ENCODE measurements at regions not wholly inside any gene's neighbourhood (a gene's known extent, or its start where the extent isn't known, plus 50 kb on each side); places are given as distances from the start of the nearest gene placed in this dataset.
A peak's percentile ranks its signal among the peaks of the same experiment; 100 is the strongest.

DNA sequence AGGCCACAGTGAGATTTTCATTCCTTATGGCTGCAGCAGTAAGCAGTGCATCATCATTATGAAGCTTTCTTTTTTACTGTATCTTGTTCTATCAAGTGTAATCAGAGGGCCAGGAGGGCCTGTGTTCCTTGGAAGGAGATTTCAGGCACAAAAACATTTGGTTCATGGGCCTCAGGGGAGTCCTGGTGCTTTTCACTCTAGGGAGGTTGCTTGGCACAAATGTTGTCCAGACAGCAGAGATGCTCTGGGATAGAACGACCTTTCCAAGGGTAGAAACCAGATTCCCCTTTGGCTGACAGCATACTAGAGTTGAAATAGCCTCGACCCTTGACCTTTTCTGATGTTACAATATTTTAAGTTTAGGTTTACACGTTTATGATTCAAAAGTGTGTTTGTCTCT is 95.3 kb upstream of the CLSTN2 start:
- Histone ChIP-seq H3K36me3 (no peaks in the 10 kb centered on the region), H3K27me3 (no peaks in the 10 kb centered on the region), H3K9me3 (no peaks in the 10 kb centered on the region), H3K4me3 (no peak overlapping the region), H3K4me1 (ENCODE audit: insufficient read depth) (peaks cover 4% of the 10 kb centered on the region), H3K27ac (no peak overlapping the region)
- no peak for TF ChIP-seq POLR2A (IDR thresholded peaks at IDR 0.05)
- TF ChIP-seq EP300 (IDR thresholded peaks at IDR 0.05), result no peak
- TF ChIP-seq, protein P1, sequence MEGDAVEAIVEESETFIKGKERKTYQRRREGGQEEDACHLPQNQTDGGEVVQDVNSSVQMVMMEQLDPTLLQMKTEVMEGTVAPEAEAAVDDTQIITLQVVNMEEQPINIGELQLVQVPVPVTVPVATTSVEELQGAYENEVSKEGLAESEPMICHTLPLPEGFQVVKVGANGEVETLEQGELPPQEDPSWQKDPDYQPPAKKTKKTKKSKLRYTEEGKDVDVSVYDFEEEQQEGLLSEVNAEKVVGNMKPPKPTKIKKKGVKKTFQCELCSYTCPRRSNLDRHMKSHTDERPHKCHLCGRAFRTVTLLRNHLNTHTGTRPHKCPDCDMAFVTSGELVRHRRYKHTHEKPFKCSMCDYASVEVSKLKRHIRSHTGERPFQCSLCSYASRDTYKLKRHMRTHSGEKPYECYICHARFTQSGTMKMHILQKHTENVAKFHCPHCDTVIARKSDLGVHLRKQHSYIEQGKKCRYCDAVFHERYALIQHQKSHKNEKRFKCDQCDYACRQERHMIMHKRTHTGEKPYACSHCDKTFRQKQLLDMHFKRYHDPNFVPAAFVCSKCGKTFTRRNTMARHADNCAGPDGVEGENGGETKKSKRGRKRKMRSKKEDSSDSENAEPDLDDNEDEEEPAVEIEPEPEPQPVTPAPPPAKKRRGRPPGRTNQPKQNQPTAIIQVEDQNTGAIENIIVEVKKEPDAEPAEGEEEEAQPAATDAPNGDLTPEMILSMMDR (IDR thresholded peaks at IDR 0.05), result no peak
- intact Hi-C loops (cut with DNase I), result no loop called here
- WGBS, 3 donors, result 16 to 23% (median 17%) methylated on average over 3 of the region's 3 CpGs
- DNase-seq, result no peak

DNA sequence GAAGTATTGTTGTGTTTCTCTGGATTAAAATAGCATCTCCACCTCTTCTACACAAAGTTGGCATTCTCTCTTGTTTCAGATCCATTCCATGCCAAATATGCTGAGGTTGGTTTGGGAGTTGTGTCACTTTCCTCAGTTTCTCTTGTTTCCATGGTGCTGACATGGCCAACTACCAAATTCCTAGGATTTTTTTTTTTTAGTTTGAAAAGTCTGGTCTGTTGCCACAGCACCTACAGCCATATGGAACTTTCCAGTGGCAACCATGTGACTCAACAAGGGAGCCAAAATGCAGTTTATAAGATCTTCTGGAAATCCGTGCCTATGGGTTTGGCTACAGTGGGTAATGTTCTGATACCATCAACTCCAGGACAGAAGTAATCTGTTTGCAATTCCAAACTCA is 96.0 kb upstream of the CLSTN2 start:
- TF ChIP-seq EP300 (IDR thresholded peaks at IDR 0.05) (no peak), POLR2A (IDR thresholded peaks at IDR 0.05) (no peak)
- TF ChIP-seq, protein P1 (IDR thresholded peaks at IDR 0.05), result no peak
- Histone ChIP-seq H3K4me3 (no peak overlapping the region), H3K36me3 (no peaks in the 10 kb centered on the region), H3K9me3 (no peaks in the 10 kb centered on the region), H3K27ac (no peak overlapping the region), H3K4me1 (ENCODE audit: insufficient read depth) (peaks cover 4% of the 10 kb centered on the region), H3K27me3 (no peaks in the 10 kb centered on the region)
- 80 to 92% (median 80%) methylated on average over 1 of the region's 1 CpG for WGBS, 3 donors
- DNase-seq, result no peak
- intact Hi-C loops (cut with DNase I), result no loop called here

DNA sequence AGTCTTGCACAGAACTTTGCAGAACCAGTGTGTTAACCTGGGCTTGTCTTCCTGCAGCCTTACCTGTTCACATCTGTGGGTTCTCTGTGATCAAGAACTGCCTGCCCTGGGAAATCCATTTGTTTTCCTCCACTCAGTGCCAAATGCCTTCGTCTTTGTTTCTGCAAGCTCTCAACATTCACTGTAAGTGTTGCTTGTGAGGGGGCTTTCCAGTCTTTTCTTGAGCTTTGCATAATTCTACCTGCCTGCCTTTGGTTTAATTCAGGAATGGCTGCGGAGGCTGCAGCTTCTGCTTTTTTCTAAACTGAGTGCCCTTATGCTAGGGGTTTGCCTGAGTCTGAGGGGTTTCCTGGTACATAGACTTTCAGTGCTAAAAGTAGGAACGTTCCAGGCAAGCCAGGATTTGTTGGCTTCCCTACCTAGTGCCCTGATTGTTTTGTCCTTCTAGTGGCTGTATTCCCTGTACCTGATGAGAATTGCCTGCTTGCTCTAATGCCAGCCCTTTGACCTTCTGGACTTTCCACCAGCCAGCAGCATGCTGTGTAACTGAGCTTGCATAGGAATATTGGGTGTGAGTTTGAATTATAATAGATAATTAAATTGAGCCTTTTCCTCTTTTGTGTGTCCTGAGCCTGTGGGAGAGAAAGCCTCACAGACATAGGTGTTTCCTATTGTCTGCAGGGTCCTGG is 96.6 kb upstream of the CLSTN2 start:
- TF ChIP-seq, protein P1 (IDR thresholded peaks at IDR 0.05), result no peak
- no peak for TF ChIP-seq POLR2A (IDR thresholded peaks at IDR 0.05)
- TF ChIP-seq EP300 (IDR thresholded peaks at IDR 0.05), result no peak
- Histone ChIP-seq H3K4me1 (ENCODE audit: insufficient read depth) (peaks cover 4% of the 10 kb centered on the region), H3K27me3 (no peaks in the 10 kb centered on the region), H3K27ac (no peak overlapping the region), H3K9me3 (no peaks in the 10 kb centered on the region), H3K4me3 (no peak overlapping the region), H3K36me3 (no peaks in the 10 kb centered on the region)
- no peak for DNase-seq
- 85 to 94% (median 87%) methylated on average over 3 of the region's 3 CpGs for WGBS, 3 donors
- intact Hi-C loops (cut with DNase I), result no loop called here

DNA sequence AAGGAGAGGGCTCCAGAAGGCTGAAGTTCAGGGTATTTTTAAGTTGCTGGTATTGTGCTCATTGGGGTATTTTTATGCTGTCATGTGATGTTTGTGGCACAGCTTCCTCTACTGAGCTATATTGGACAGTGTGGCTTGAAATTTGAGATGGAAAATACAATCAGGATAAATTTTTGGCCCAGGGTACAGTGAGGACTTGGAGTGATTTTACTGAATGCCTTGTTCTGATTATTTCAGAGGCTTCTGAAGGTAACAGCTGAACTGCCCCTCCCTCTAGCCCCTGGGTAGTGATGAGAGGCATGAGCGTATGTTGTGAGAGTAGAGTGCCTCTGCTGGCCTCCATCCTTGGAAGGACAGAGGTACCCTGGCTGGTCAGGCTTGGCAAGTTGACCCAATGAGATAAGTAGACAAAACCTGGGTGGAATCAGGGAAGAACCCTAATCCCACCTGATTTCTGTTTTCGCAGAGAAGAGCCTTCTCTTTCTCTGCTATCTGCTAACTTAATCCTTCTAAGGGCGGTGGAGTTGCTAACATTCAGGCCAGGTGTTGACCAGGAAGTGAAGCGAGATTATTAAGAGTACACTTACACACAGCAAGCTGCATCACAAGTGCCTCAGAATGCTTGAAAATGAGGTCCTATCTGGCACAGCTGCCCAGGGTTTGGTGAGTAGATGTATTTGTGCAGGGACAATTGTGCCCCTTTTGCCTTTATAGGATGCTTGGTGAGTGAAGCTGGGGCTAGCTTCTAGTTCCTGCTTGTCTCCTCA is 98.1 kb upstream of the CLSTN2 start:
- H3K27me3 ChIP-seq, result no peaks in the 10 kb centered on the region
- peaks cover 4% of the 10 kb centered on the region for H3K4me1 ChIP-seq (ENCODE audit: insufficient read depth)
- H3K4me3 ChIP-seq, result no peak overlapping the region
- TF ChIP-seq EP300 (IDR thresholded peaks at IDR 0.05), result no peak
- TF ChIP-seq, protein P1 (IDR thresholded peaks at IDR 0.05), result no peak
- no peak for TF ChIP-seq POLR2A (IDR thresholded peaks at IDR 0.05)
- DNase-seq, result no peak
- peak overlapping the region in 1 of 2 donors; percentile 45 for H3K27ac ChIP-seq
- 87 to 95% (median 93%) methylated on average over 4 of the region's 4 CpGs for WGBS, 3 donors
- intact Hi-C loops (cut with DNase I), result no loop called here
- no peaks in the 10 kb centered on the region for H3K9me3 ChIP-seq
- H3K36me3 ChIP-seq, result no peaks in the 10 kb centered on the region
